Stomach (tissue), 4 donors: ENCODE measurements at regions not wholly inside any gene's neighbourhood (a gene's known extent, or its start where the extent isn't known, plus 50 kb on each side); places are given as distances from the start of the nearest gene placed in this dataset.

Experiments used
- POLR2AphosphoS5 ChIP-seq, 3 donors: sonication (generic); formaldehyde crosslinking; IDR thresholded peaks; one replicate each; pipeline ENCODE4 v1.6.1; 2016; ENCODE audit warnings: antibody characterized with exemption in 3 of 3
- TF ChIP-seq, protein P1 (sequence below), 7 experiments: fragments of 450-650 bp in 4 of 7; fragments of 200-600 bp in 3 of 7; sonication (generic) in 3 of 7; IDR thresholded peaks; one replicate each; pipeline ENCODE4 v1.5.1; 2016 to 2019; ENCODE audit warnings: antibody characterized with exemption in 7 of 7, control low read depth in 2 of 7, mild to moderate bottlenecking in 1 of 7

- no peak for TF ChIP-seq POLR2AphosphoS5 (IDR thresholded peaks at IDR 0.05)
- TF ChIP-seq, protein P1, sequence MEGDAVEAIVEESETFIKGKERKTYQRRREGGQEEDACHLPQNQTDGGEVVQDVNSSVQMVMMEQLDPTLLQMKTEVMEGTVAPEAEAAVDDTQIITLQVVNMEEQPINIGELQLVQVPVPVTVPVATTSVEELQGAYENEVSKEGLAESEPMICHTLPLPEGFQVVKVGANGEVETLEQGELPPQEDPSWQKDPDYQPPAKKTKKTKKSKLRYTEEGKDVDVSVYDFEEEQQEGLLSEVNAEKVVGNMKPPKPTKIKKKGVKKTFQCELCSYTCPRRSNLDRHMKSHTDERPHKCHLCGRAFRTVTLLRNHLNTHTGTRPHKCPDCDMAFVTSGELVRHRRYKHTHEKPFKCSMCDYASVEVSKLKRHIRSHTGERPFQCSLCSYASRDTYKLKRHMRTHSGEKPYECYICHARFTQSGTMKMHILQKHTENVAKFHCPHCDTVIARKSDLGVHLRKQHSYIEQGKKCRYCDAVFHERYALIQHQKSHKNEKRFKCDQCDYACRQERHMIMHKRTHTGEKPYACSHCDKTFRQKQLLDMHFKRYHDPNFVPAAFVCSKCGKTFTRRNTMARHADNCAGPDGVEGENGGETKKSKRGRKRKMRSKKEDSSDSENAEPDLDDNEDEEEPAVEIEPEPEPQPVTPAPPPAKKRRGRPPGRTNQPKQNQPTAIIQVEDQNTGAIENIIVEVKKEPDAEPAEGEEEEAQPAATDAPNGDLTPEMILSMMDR (IDR thresholded peaks at IDR 0.05): no peak
Observed at GRCh38 chr9:126055381-126055985, 271.1 kb upstream of the MVB12B start.
